ENCODE measurements at regions not wholly inside any gene's neighbourhood (a gene's known extent, or its start where the extent isn't known, plus 50 kb on each side); places are given as distances from the start of the nearest gene placed in this dataset.

DNA sequence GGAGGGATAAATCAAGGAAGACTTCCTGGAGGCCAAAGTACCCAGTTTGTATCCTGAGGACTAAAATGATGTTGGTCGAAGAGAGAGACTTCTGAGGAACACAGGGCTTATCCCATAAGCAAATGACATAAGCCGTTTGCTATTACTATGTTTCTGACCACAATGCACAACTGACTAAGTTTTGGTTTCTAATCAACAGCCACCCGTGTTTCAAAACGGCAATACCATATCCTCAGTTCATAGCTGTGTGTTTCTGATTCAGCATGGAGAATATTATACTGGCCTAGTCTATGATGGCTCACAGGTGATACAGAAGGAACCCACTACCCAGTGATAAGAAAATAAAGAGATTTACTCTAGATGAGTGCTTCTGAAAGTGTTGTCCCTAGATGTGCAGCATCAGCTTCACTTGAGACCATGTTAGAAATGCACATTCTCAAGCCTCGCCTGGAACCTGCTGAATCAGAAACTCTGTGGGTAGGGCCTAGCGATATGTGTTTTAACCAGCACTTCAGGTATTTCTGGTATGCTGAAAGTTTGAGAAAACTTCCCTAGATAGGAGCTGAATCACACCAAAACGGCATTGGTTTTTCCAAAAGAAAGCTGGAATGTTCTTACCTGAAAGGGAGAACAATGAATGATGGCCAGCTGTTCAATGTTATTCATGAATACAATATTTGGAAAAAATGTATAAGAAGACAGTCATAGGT, 639.7 kb upstream of the NR2F2 start:
- DNase-seq: no peak
- Mint-ChIP-seq H3K27ac (ENCODE audit: unreplicated experiment) (no peak overlapping the region), H3K4me3 (ENCODE audit: low read depth, unreplicated experiment) (no peak overlapping the region), H3K36me3 (ENCODE audit: insufficient read depth, unreplicated experiment) (no peaks in the 10 kb centered on the region), H3K4me1 (ENCODE audit: low read depth, unreplicated experiment) (no peaks in the 10 kb centered on the region), H3K9me3 (ENCODE audit: low read depth, unreplicated experiment) (peaks cover 3% of the 10 kb centered on the region), H3K27me3 (ENCODE audit: unreplicated experiment) (no peaks in the 10 kb centered on the region)
- intact Hi-C loops (cut with micrococcal nuclease; ENCODE audit: unreplicated experiment): no loop called here
- TF ChIP-seq, protein P1, sequence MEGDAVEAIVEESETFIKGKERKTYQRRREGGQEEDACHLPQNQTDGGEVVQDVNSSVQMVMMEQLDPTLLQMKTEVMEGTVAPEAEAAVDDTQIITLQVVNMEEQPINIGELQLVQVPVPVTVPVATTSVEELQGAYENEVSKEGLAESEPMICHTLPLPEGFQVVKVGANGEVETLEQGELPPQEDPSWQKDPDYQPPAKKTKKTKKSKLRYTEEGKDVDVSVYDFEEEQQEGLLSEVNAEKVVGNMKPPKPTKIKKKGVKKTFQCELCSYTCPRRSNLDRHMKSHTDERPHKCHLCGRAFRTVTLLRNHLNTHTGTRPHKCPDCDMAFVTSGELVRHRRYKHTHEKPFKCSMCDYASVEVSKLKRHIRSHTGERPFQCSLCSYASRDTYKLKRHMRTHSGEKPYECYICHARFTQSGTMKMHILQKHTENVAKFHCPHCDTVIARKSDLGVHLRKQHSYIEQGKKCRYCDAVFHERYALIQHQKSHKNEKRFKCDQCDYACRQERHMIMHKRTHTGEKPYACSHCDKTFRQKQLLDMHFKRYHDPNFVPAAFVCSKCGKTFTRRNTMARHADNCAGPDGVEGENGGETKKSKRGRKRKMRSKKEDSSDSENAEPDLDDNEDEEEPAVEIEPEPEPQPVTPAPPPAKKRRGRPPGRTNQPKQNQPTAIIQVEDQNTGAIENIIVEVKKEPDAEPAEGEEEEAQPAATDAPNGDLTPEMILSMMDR (IDR thresholded peaks at IDR 0.05; ENCODE audit: unreplicated experiment): no peak
- BruUV-seq (replicated peaks): no TSS peak
- CTCF ChIA-PET: no interaction called here

DNA sequence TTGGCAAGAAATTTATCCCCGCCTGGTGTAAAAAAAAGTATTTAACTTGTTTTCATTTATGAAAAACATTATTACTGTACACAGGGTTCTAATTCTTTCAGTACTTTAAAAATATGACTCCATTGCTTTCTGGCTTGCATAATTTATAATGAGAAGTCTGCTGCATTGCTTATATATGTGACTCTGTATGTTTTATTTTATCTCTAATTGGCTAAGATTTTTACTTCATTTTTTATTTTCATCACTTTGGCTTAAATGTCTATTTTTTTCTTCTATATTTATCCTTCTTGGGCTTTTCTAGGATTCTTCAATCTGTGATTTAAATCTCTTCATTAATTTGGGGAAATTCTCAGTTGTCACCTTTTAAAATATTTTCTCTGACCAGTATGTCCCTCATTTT, 636.6 kb upstream of the NR2F2 start:
- TF ChIP-seq, protein P1 (IDR thresholded peaks at IDR 0.05; ENCODE audit: unreplicated experiment): no peak
- no peak for DNase-seq
- Mint-ChIP-seq H3K27ac (ENCODE audit: unreplicated experiment) (no peak overlapping the region), H3K9me3 (ENCODE audit: low read depth, unreplicated experiment) (peaks cover 6% of the 10 kb centered on the region), H3K36me3 (ENCODE audit: insufficient read depth, unreplicated experiment) (no peaks in the 10 kb centered on the region), H3K4me1 (ENCODE audit: low read depth, unreplicated experiment) (no peaks in the 10 kb centered on the region), H3K4me3 (ENCODE audit: low read depth, unreplicated experiment) (no peak overlapping the region), H3K27me3 (ENCODE audit: unreplicated experiment) (no peaks in the 10 kb centered on the region)
- CTCF ChIA-PET: no interaction called here
- no TSS peak for BruUV-seq (replicated peaks)
- intact Hi-C loops (cut with micrococcal nuclease; ENCODE audit: unreplicated experiment): no loop called here

DNA sequence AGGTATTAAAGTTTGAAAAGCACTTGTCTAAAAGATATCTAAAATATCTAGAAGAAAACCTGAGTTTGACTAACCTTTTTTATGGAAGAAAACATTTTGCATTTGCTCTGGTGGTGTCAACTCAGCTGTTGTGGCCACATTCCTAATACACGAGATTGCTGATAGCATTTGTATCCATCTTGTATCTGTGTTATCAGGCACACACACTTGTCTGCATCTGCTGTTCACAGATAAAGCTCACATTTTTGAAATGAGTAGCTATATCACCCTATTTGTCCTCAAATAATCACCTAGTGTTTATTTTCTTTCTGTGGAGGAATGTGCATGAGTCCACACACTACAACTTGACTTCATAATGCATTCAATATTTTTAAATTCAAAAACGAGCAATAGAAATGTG, 632.3 kb upstream of the NR2F2 start:
- no peaks in the 10 kb centered on the region for H3K36me3 Mint-ChIP-seq (ENCODE audit: insufficient read depth, unreplicated experiment)
- TF ChIP-seq, protein P1 (IDR thresholded peaks at IDR 0.05; ENCODE audit: unreplicated experiment): no peak
- no peaks in the 10 kb centered on the region for H3K4me1 Mint-ChIP-seq (ENCODE audit: low read depth, unreplicated experiment)
- peaks cover 15% of the 10 kb centered on the region for H3K9me3 Mint-ChIP-seq (ENCODE audit: low read depth, unreplicated experiment)
- no peak for DNase-seq
- CTCF ChIA-PET: no interaction called here
- H3K27ac Mint-ChIP-seq (ENCODE audit: unreplicated experiment): no peak overlapping the region
- intact Hi-C loops (cut with micrococcal nuclease; ENCODE audit: unreplicated experiment): no loop called here
- no peaks in the 10 kb centered on the region for H3K27me3 Mint-ChIP-seq (ENCODE audit: unreplicated experiment)
- no peak overlapping the region for H3K4me3 Mint-ChIP-seq (ENCODE audit: low read depth, unreplicated experiment)
- BruUV-seq (replicated peaks): no TSS peak

DNA sequence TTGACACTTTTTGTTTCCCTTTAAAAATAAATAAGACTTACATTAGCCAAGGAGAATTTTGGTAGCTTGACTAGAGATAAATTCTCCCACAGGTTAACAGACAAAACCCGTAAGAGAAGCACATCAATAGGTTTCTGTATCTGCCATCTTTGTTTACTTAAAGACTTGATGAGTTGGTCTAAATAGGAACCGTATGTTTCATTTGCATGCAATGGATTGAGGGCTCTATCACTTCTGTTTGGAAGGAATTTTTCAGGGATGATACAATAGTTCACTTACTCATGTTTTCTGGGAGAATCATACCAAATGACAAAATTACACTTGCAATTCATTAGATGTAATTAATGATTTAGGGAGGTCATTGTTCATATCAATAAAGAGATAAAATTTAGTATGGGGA, 631.5 kb upstream of the NR2F2 start:
- CTCF ChIA-PET: no interaction called here
- Mint-ChIP-seq H3K9me3 (ENCODE audit: low read depth, unreplicated experiment) (peaks cover 15% of the 10 kb centered on the region), H3K36me3 (ENCODE audit: insufficient read depth, unreplicated experiment) (no peaks in the 10 kb centered on the region)

More for the DNA sequence above, 631.5 kb upstream of the NR2F2 start:
- Mint-ChIP-seq H3K4me3 (ENCODE audit: low read depth, unreplicated experiment) (no peak overlapping the region), H3K4me1 (ENCODE audit: low read depth, unreplicated experiment) (no peaks in the 10 kb centered on the region), H3K27ac (ENCODE audit: unreplicated experiment) (no peak overlapping the region), H3K27me3 (ENCODE audit: unreplicated experiment) (no peaks in the 10 kb centered on the region)
- intact Hi-C loops (cut with micrococcal nuclease; ENCODE audit: unreplicated experiment): no loop called here
- DNase-seq: no peak
- TF ChIP-seq, protein P1 (IDR thresholded peaks at IDR 0.05; ENCODE audit: unreplicated experiment): no peak
- BruUV-seq (replicated peaks): no TSS peak

All from Calu3 (cell line).